ENCODE measurements at regions not wholly inside any gene's neighbourhood (a gene's known extent, or its start where the extent isn't known, plus 50 kb on each side); places are given as distances from the start of the nearest gene placed in this dataset.

GRCh38 chr10:85447690-85448089 is 918.9 kb downstream of the GRID1 start:
- FAIRE-seq (no peak), DNase-seq (ENCODE audit: low read depth) (no peak)
- H3K4me1 Mint-ChIP-seq (ENCODE audit: low read depth, unreplicated experiment): peaks cover 8% of the 10 kb centered on the region
- Histone ChIP-seq H3K4me3 (ENCODE audit: insufficient read depth, low read depth, low read length) (no peak overlapping the region), H3K79me2 (ENCODE audit: insufficient read depth, low read length) (no peaks in the 10 kb centered on the region), H3K9me3 (ENCODE audit: insufficient read depth, low read depth, low read length) (peaks cover 4% of the 10 kb centered on the region), H3K27ac (ENCODE audit: low read depth, low read length) (no peak overlapping the region), H3K36me3 (ENCODE audit: insufficient read depth, low read length) (no peaks in the 10 kb centered on the region), H3K4me2 (ENCODE audit: low read length) (no peak overlapping the region), H2AFZ (ENCODE audit: low read depth, low read length) (no peak overlapping the region), H3K27me3 (ENCODE audit: insufficient read depth, low read length) (no peaks in the 10 kb centered on the region), H3K9ac (ENCODE audit: low read length) (no peak overlapping the region), H3K4me1 (ENCODE audit: insufficient read depth, low read length) (no peaks in the 10 kb centered on the region), H4K20me1 (ENCODE audit: insufficient read depth, low read length) (no peaks in the 10 kb centered on the region)
- no peaks in the 10 kb centered on the region for H3K27me3 Mint-ChIP-seq (ENCODE audit: low read depth, unreplicated experiment)
- no peaks in the 10 kb centered on the region for H3K36me3 Mint-ChIP-seq (ENCODE audit: low read depth, unreplicated experiment)
- H3K4me3 Mint-ChIP-seq (ENCODE audit: unreplicated experiment): no peak overlapping the region
- H3K27ac Mint-ChIP-seq (ENCODE audit: unreplicated experiment): no peak overlapping the region
- peaks cover 3% of the 10 kb centered on the region for H3K9me3 Mint-ChIP-seq (ENCODE audit: unreplicated experiment)
- TF ChIP-seq EZH2 (IDR thresholded peaks at IDR 0.05; ENCODE audit: insufficient read depth, low read length): no peak
- TF ChIP-seq, protein P1, sequence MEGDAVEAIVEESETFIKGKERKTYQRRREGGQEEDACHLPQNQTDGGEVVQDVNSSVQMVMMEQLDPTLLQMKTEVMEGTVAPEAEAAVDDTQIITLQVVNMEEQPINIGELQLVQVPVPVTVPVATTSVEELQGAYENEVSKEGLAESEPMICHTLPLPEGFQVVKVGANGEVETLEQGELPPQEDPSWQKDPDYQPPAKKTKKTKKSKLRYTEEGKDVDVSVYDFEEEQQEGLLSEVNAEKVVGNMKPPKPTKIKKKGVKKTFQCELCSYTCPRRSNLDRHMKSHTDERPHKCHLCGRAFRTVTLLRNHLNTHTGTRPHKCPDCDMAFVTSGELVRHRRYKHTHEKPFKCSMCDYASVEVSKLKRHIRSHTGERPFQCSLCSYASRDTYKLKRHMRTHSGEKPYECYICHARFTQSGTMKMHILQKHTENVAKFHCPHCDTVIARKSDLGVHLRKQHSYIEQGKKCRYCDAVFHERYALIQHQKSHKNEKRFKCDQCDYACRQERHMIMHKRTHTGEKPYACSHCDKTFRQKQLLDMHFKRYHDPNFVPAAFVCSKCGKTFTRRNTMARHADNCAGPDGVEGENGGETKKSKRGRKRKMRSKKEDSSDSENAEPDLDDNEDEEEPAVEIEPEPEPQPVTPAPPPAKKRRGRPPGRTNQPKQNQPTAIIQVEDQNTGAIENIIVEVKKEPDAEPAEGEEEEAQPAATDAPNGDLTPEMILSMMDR (IDR thresholded peaks at IDR 0.05; ENCODE audit: insufficient read depth, low read depth, low read length): no peak

- H2AFZ ChIP-seq (ENCODE audit: low read depth, low read length): no peak overlapping the region
- H3K4me1 ChIP-seq (ENCODE audit: insufficient read depth, low read length): no peaks in the 10 kb centered on the region
- no peak overlapping the region for H3K27ac Mint-ChIP-seq (ENCODE audit: unreplicated experiment)
- H3K9ac ChIP-seq (ENCODE audit: low read length): no peak overlapping the region
- H3K4me2 ChIP-seq (ENCODE audit: low read length): no peak overlapping the region
- H3K36me3 Mint-ChIP-seq (ENCODE audit: low read depth, unreplicated experiment): no peaks in the 10 kb centered on the region
- no peaks in the 10 kb centered on the region for H3K27me3 ChIP-seq (ENCODE audit: insufficient read depth, low read length)
- no peaks in the 10 kb centered on the region for H3K27me3 Mint-ChIP-seq (ENCODE audit: low read depth, unreplicated experiment)
- H3K4me1 Mint-ChIP-seq (ENCODE audit: low read depth, unreplicated experiment): peaks cover 8% of the 10 kb centered on the region
- no peaks in the 10 kb centered on the region for H3K79me2 ChIP-seq (ENCODE audit: insufficient read depth, low read length)
- no peak overlapping the region for H3K4me3 ChIP-seq (ENCODE audit: insufficient read depth, low read depth, low read length)
- TF ChIP-seq, protein P1 (IDR thresholded peaks at IDR 0.05; ENCODE audit: insufficient read depth, low read depth, low read length): no peak
- TF ChIP-seq EZH2 (IDR thresholded peaks at IDR 0.05; ENCODE audit: insufficient read depth, low read length): no peak
- no peak overlapping the region for H3K4me3 Mint-ChIP-seq (ENCODE audit: unreplicated experiment)
- FAIRE-seq: no peak
- no peak overlapping the region for H3K27ac ChIP-seq (ENCODE audit: low read depth, low read length)
- peaks cover 3% of the 10 kb centered on the region for H3K9me3 Mint-ChIP-seq (ENCODE audit: unreplicated experiment)
- no peaks in the 10 kb centered on the region for H4K20me1 ChIP-seq (ENCODE audit: insufficient read depth, low read length)
- H3K36me3 ChIP-seq (ENCODE audit: insufficient read depth, low read length): no peaks in the 10 kb centered on the region
- no peak for DNase-seq (ENCODE audit: low read depth)
- peaks cover 4% of the 10 kb centered on the region for H3K9me3 ChIP-seq (ENCODE audit: insufficient read depth, low read depth, low read length)
Measured at GRCh38 chr10:85448716-85449115, 917.9 kb downstream of the GRID1 start.

DNA sequence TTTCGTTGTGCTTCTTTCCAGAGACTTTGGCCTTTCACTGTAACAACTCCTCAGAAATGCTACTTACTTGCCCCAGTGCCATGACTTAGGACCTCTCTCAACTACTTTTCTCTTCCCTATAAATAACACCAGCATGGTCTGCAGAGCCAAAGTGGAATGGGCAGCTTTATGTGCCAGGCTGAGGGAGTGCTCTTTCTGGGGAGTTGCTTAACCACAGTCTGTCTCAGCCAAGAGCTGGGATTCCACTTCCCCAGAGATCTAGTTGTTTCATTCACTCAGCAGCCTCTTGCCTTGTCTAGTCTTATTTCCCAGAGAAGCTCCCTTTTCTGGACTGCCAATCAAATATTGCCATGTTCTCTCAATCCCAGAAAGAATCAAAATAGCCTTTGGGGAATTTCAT is 912.2 kb downstream of the GRID1 start:
- Mint-ChIP-seq H3K27ac (ENCODE audit: unreplicated experiment) (no peak overlapping the region), H3K36me3 (ENCODE audit: low read depth, unreplicated experiment) (no peaks in the 10 kb centered on the region), H3K4me1 (ENCODE audit: low read depth, unreplicated experiment) (no peaks in the 10 kb centered on the region), H3K27me3 (ENCODE audit: low read depth, unreplicated experiment) (peaks cover 5% of the 10 kb centered on the region), H3K4me3 (ENCODE audit: unreplicated experiment) (no peak overlapping the region), H3K9me3 (ENCODE audit: unreplicated experiment) (peaks cover 6% of the 10 kb centered on the region)
- no peaks in the 10 kb centered on the region for H3K4me1 ChIP-seq (ENCODE audit: insufficient read depth, low read length)
- DNase-seq (ENCODE audit: low read depth) (no peak), FAIRE-seq (no peak)
- no peaks in the 10 kb centered on the region for H3K79me2 ChIP-seq (ENCODE audit: insufficient read depth, low read length)
- no peaks in the 10 kb centered on the region for H3K9me3 ChIP-seq (ENCODE audit: insufficient read depth, low read depth, low read length)
- H4K20me1 ChIP-seq (ENCODE audit: insufficient read depth, low read length): no peaks in the 10 kb centered on the region
- no peak overlapping the region for H2AFZ ChIP-seq (ENCODE audit: low read depth, low read length)
- no peak overlapping the region for H3K27ac ChIP-seq (ENCODE audit: low read depth, low read length)
- no peak overlapping the region for H3K4me3 ChIP-seq (ENCODE audit: insufficient read depth, low read depth, low read length)
- TF ChIP-seq EZH2 (IDR thresholded peaks at IDR 0.05; ENCODE audit: insufficient read depth, low read length): no peak
- TF ChIP-seq, protein P1 (IDR thresholded peaks at IDR 0.05; ENCODE audit: insufficient read depth, low read depth, low read length): no peak
- no peaks in the 10 kb centered on the region for H3K27me3 ChIP-seq (ENCODE audit: insufficient read depth, low read length)
- H3K4me2 ChIP-seq (ENCODE audit: low read length): no peak overlapping the region
- H3K36me3 ChIP-seq (ENCODE audit: insufficient read depth, low read length): no peaks in the 10 kb centered on the region
- H3K9ac ChIP-seq (ENCODE audit: low read length): no peak overlapping the region
